Gastrocnemius medialis (tissue), 4 donors: ENCODE measurements at regions not wholly inside any gene's neighbourhood (a gene's known extent, or its start where the extent isn't known, plus 50 kb on each side); places are given as distances from the start of the nearest gene placed in this dataset.
"Not testable (repeated sequence)": the region's sequence is repeated elsewhere in the genome, so short reads cannot be mapped to it uniquely, and the experiment has no call there.

Experiments
- ATAC-seq, 2 donors: fragments of 150-250 bp; one replicate each; pipeline ENCODE4 v1.9.1; 2016
- DNase-seq, 2 donors: peaks; one replicate each; pipeline ENCODE4 v3.0.0-alpha.2; 2019
- H3K27ac ChIP-seq, 4 donors: fragments of 200-600 bp; sonication (generic); 1 replicate in 1 of 4; 2 replicates in 3 of 4; pipeline ENCODE4 v1.5.1; 2016 to 2018; ENCODE audit warnings: mild to moderate bottlenecking in 2 of 4, moderate library complexity in 1 of 4
- H3K27me3 ChIP-seq, 3 donors: fragments of 200-600 bp; sonication (generic) in 2 of 3; 1 replicate in 1 of 3; 2 replicates in 2 of 3; pipeline versions ENCODE4 v1.5.1 to v1.6.0; 2016 to 2019; ENCODE audit warnings: mild to moderate bottlenecking in 1 of 3, moderate library complexity in 1 of 3
- H3K36me3 ChIP-seq, 2 donors: fragments of 200-600 bp; sonication (generic) in 1 of 2; one replicate each; pipeline ENCODE4 v1.5.1; 2017 to 2018
- H3K4me1 ChIP-seq, 2 donors: fragments of 200-600 bp; sonication (generic) in 1 of 2; one replicate each; pipeline ENCODE4 v1.5.1; 2016 to 2017; ENCODE audit warnings: mild to moderate bottlenecking in 2 of 2
- H3K4me3 ChIP-seq, 4 donors: fragments of 200-600 bp; sonication (generic) in 3 of 4; 1 replicate in 1 of 4; 2 replicates in 3 of 4; pipeline ENCODE4 v1.5.1; 2016 to 2019; ENCODE audit warnings: mild to moderate bottlenecking in 2 of 4
- H3K9me3 ChIP-seq, 3 donors: fragments of 200-600 bp; sonication (generic) in 2 of 3; 1 replicate in 1 of 3; 2 replicates in 2 of 3; pipeline ENCODE4 v1.5.1; 2016 to 2019
- in situ Hi-C, 4 donors: fragments of 200-750 bp; cut with MboI; loops; one replicate each; pipeline versions ENCODE4 v1.15.0 to v1.8.0; 2017; ENCODE audit warnings: low sequenced_read_pairs in 4 of 4
- intact Hi-C: fragments of 100-400 bp; cut with DNase I; formaldehyde crosslinking; loops from one replicate; pipeline ENCODE4 v1.15.1; 2023; ENCODE audit warnings: low total_unique reads

DNA sequence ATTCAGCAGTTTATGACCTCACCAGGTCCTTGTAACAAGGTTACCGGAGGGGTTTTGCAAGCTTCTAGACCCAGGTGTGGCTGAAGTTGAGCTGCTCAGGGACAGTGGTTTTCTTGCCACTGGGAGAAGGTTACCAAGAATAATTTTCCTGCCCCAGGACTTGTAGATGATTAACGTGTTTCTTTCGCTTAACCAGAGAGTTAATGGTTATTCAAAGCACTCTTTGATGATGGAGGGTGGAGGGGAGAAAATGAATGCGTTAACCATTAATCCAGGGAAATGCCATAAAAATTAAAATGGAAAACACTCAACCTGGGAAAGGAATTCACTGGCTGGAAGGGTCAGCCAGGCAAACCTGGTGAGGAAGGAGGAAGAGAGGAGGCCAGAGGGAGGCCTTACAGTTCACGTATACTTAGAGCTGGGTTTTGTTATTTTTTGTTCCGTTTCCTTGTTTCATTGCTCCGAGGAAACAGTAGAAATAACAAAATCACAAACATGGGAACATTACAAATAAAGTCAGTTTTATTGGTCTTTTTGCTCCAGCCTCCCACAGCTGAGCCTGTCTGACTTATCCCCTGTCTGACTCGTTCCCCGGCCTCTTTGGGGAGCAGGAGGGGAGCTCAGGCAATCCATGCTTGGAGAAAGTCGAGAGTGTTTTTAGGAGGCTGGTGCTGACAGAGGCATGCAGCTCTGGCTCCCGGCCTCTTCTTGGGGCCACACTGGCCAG, 207.5 kb upstream of the IRF2BP2 start:
- H3K27me3 ChIP-seq, DNase-seq, in situ Hi-C loops, H3K9me3 ChIP-seq, H3K4me3 ChIP-seq, H3K36me3 ChIP-seq, H3K4me1 ChIP-seq, intact Hi-C loops: not testable (repeated sequence)
- ATAC-seq: peak in 1 of 2 donors; percentile 10
- peak overlapping the region; percentile 66 to 78 (median 72) for H3K27ac ChIP-seq

GRCh38 chr1:234816864-234817263, 206.9 kb upstream of the IRF2BP2 start:
- in situ Hi-C loops, H3K9me3 ChIP-seq, intact Hi-C loops, H3K27me3 ChIP-seq, H3K36me3 ChIP-seq, H3K4me1 ChIP-seq: not testable (repeated sequence)
- H3K27ac ChIP-seq: peak overlapping the region; percentile 66 to 78 (median 72)
- DNase-seq (peak; percentile 61 to 65), ATAC-seq (peak; percentile 57 to 72)
- peak overlapping the region in 3 of 4 donors; percentile 32 to 37 (median 35) for H3K4me3 ChIP-seq

- intact Hi-C loops, H3K9me3 ChIP-seq, H3K4me1 ChIP-seq, H3K27me3 ChIP-seq, H3K36me3 ChIP-seq, in situ Hi-C loops: not testable (repeated sequence)
- DNase-seq (peak; percentile 33 to 80), ATAC-seq (peak; percentile 63 to 73)
- Histone ChIP-seq H3K4me3 (peak overlapping the region in 3 of 4 donors; percentile 32 to 37 (median 35)), H3K27ac (peak overlapping the region; percentile 66 to 78 (median 72))
These were observed 206.3 kb upstream of the IRF2BP2 start for GRCh38 chr1:234816186-234816851.

GRCh38 chr1:234815295-234815815, 205.4 kb upstream of the IRF2BP2 start:
- H3K27me3 ChIP-seq, H3K4me3 ChIP-seq, H3K36me3 ChIP-seq, intact Hi-C loops, DNase-seq, ATAC-seq, H3K4me1 ChIP-seq, in situ Hi-C loops, H3K9me3 ChIP-seq: not testable (repeated sequence)
- peak overlapping the region in 3 of 4 donors; percentile 25 to 71 (median 65) for H3K27ac ChIP-seq

- H3K27me3 ChIP-seq, in situ Hi-C loops: not testable (repeated sequence)
These were observed 204.3 kb upstream of the IRF2BP2 start for GRCh38 chr1:234814235-234814634.

GRCh38 chr1:234811824-234812223, 201.8 kb upstream of the IRF2BP2 start:
- intact Hi-C loops, in situ Hi-C loops, H3K36me3 ChIP-seq, H3K27me3 ChIP-seq, H3K4me1 ChIP-seq, H3K9me3 ChIP-seq, H3K4me3 ChIP-seq: not testable (repeated sequence)
- peak; percentile 28 to 71 for ATAC-seq
- H3K27ac ChIP-seq: peak overlapping the region in 3 of 4 donors; percentile 48 to 55 (median 54)
- peak; percentile 39 to 48 for DNase-seq

More at GRCh38 chr1:234814235-234814634, 204.3 kb upstream of the IRF2BP2 start:
- H3K4me3 ChIP-seq, DNase-seq, H3K9me3 ChIP-seq, H3K27ac ChIP-seq, H3K36me3 ChIP-seq, intact Hi-C loops, ATAC-seq: not testable (repeated sequence)
- H3K4me1 ChIP-seq: peaks cover 10 to 14% of the 10 kb centered on the region in 2 donors

DNA sequence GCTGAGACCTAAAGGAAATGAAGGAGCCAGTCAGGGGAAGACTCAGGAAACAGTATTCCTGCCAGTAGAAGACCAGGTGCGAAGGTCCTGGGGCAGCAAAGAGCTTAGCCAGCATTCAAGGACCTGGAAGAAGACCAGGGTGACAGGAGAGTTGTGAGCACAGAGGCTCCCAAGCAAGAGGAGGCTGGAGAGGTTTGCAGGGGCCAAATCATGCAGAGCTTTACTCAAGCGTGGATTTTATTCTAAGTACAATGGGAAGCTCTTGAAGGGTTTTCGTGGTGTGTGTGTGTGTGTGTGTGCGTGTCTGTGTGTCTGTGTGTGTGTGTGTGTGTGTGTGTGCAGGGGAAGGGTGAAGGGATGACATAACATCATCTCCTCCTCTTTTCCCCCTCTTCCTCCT, 200.7 kb upstream of the IRF2BP2 start:
- intact Hi-C loops, DNase-seq, H3K36me3 ChIP-seq, H3K27ac ChIP-seq, H3K4me1 ChIP-seq, H3K9me3 ChIP-seq, in situ Hi-C loops, ATAC-seq, H3K27me3 ChIP-seq, H3K4me3 ChIP-seq: not testable (repeated sequence)

DNA sequence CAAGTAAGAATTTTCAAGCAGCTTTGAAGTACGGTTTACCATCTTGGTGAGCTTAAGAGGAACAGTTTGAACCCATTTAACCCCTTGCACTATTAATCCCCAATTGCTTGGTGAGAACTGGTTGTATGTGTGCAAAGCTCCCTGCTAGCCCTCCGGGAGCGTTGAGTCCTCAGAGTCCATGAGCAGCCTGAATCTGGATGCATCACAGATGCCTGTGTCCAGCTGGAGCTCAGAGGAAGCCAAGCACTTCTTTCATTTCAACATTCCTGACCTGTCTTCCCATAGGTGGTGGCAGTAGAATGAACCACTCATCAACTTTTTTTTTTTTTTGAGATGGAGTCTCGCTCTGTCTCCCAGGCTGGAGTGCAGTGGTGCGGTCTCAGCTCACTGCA, 199.9 kb upstream of the IRF2BP2 start:
- in situ Hi-C loops, H3K9me3 ChIP-seq, H3K27ac ChIP-seq, DNase-seq, intact Hi-C loops, H3K36me3 ChIP-seq, ATAC-seq, H3K4me1 ChIP-seq, H3K27me3 ChIP-seq, H3K4me3 ChIP-seq: not testable (repeated sequence)

DNA sequence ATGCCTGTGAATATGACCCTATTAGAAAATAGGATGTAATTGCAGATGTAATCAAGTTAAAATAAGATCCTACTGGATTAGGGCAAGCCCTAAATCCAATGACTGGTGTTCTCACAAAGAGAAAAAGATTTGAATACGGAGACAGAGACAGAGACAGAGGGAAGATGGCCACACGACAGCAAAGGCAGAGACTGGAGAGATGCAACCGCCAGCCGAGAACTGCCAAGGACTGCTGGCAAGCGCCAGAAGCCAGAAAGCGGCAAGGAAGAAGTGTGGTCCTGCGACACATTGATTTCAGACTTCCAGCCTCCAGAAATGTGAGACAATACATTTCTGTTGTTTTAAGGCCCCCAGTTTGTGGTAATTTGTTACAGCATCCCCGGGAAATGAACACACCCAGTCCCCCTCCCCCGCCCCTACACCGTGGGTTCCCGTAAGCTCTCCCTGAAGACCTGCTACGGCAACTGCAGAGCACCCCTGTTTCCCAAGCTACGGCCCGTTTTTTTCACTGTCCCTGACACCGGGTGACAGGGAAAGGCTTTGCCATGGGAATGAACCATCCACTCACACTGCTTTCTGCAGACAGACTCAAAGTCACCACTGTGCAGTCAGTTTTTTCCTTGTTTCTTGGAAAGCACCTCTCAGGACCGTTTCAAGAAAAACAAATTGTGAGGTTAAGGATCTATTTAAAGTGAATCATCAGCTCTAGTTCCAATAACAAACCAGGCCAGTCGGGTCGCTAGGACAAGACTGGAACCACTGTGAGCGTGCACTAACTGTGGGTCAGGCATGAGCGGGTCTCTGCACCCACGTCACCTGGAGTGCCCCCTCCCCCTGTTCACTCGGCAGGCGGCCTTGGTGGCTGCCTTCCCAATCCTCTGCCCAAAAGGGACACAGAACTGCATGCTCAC, 199.2 kb upstream of the IRF2BP2 start:
- H3K9me3 ChIP-seq, H3K27me3 ChIP-seq, intact Hi-C loops, H3K36me3 ChIP-seq, DNase-seq, H3K4me1 ChIP-seq, in situ Hi-C loops, H3K27ac ChIP-seq, H3K4me3 ChIP-seq, ATAC-seq: not testable (repeated sequence)

- H3K36me3 ChIP-seq, intact Hi-C loops, H3K27me3 ChIP-seq, in situ Hi-C loops, H3K27ac ChIP-seq, H3K4me1 ChIP-seq, DNase-seq, H3K4me3 ChIP-seq, H3K9me3 ChIP-seq, ATAC-seq: not testable (repeated sequence)
These were observed 198.5 kb upstream of the IRF2BP2 start for GRCh38 chr1:234808459-234808858.

- not testable (repeated sequence) for H3K36me3 ChIP-seq, H3K27ac ChIP-seq
These were observed 197.7 kb upstream of the IRF2BP2 start for GRCh38 chr1:234807705-234808104.

More at GRCh38 chr1:234807705-234808104, 197.7 kb upstream of the IRF2BP2 start:
- H3K27me3 ChIP-seq, intact Hi-C loops, H3K9me3 ChIP-seq, in situ Hi-C loops, H3K4me3 ChIP-seq, H3K4me1 ChIP-seq, ATAC-seq, DNase-seq: not testable (repeated sequence)
